ENCODE measurements at regions not wholly inside any gene's neighbourhood (a gene's known extent, or its start where the extent isn't known, plus 50 kb on each side); places are given as distances from the start of the nearest gene placed in this dataset.

GRCh38 chr7:25863005-25863728 is 288.8 kb upstream of the NFE2L3 start:
- in situ Hi-C loops (cut with HindIII; ENCODE audit: low sequenced_read_pairs), result no loop called here

GRCh38 chr7:25863729-25864110 is 288.3 kb upstream of the NFE2L3 start:
- in situ Hi-C loops (cut with HindIII; ENCODE audit: low sequenced_read_pairs), result no loop called here

GRCh38 chr7:25864511-25864910 is 287.5 kb upstream of the NFE2L3 start:
- in situ Hi-C loops (cut with HindIII; ENCODE audit: low sequenced_read_pairs), result no loop called here

- in situ Hi-C loops (cut with HindIII; ENCODE audit: low sequenced_read_pairs), result no loop called here
Observed at GRCh38 chr7:25864943-25865751, 286.9 kb upstream of the NFE2L3 start.

GRCh38 chr7:25868509-25868908 is 283.5 kb upstream of the NFE2L3 start:
- in situ Hi-C loops (cut with HindIII; ENCODE audit: low sequenced_read_pairs), result no loop called here

GRCh38 chr7:25870574-25870973 is 281.4 kb upstream of the NFE2L3 start:
- in situ Hi-C loops (cut with HindIII; ENCODE audit: low sequenced_read_pairs), result loop anchor here (10.0 kb wide), 1 partner anchor 474 kb away; no protein-coding TSS in a partner anchor

GRCh38 chr7:25876092-25876491 is 275.9 kb upstream of the NFE2L3 start:
- in situ Hi-C loops (cut with HindIII; ENCODE audit: low sequenced_read_pairs), result loop anchor here (10.0 kb wide), 1 partner anchor 469 kb away; no protein-coding TSS in a partner anchor

GRCh38 chr7:25877802-25878789 is 273.9 kb upstream of the NFE2L3 start:
- in situ Hi-C loops (cut with HindIII; ENCODE audit: low sequenced_read_pairs), result loop anchor here (10.0 kb wide), 1 partner anchor 467 kb away; no protein-coding TSS in a partner anchor

GRCh38 chr7:25879799-25880198 is 272.2 kb upstream of the NFE2L3 start:
- in situ Hi-C loops (cut with HindIII; ENCODE audit: low sequenced_read_pairs), result loop anchor here (10.0 kb wide), 1 partner anchor 465 kb away; no protein-coding TSS in a partner anchor

- in situ Hi-C loops (cut with HindIII; ENCODE audit: low sequenced_read_pairs), result no loop called here
Observed at GRCh38 chr7:25881317-25882037, 270.5 kb upstream of the NFE2L3 start.

- in situ Hi-C loops (cut with HindIII; ENCODE audit: low sequenced_read_pairs), result no loop called here
Observed at GRCh38 chr7:25882151-25882773, 269.7 kb upstream of the NFE2L3 start.

GRCh38 chr7:25884265-25884828 is 267.7 kb upstream of the NFE2L3 start:
- in situ Hi-C loops (cut with HindIII; ENCODE audit: low sequenced_read_pairs), result no loop called here

- in situ Hi-C loops (cut with HindIII; ENCODE audit: low sequenced_read_pairs), result no loop called here
Observed at GRCh38 chr7:25885057-25885576, 266.9 kb upstream of the NFE2L3 start.

- in situ Hi-C loops (cut with HindIII; ENCODE audit: low sequenced_read_pairs), result no loop called here
Observed at GRCh38 chr7:25886387-25887240, 265.4 kb upstream of the NFE2L3 start.

- in situ Hi-C loops (cut with HindIII; ENCODE audit: low sequenced_read_pairs), result no loop called here
Observed at GRCh38 chr7:25887266-25887665, 264.7 kb upstream of the NFE2L3 start.

- in situ Hi-C loops (cut with HindIII; ENCODE audit: low sequenced_read_pairs), result no loop called here
Observed at GRCh38 chr7:25887795-25888559, 264.0 kb upstream of the NFE2L3 start.

GRCh38 chr7:25889765-25890164 is 262.2 kb upstream of the NFE2L3 start:
- in situ Hi-C loops (cut with HindIII; ENCODE audit: low sequenced_read_pairs), result loop anchor here (10.0 kb wide), 1 partner anchor 185 kb away; no protein-coding TSS in a partner anchor
